GM12865 (cell line): ENCODE measurements at regions not wholly inside any gene's neighbourhood (a gene's known extent, or its start where the extent isn't known, plus 50 kb on each side); places are given as distances from the start of the nearest gene placed in this dataset.

ENCODE experiments used
- DNase-seq: peaks from one replicate; pipeline ENCODE4 v3.0.0; 2010; ENCODE audit warnings: low read depth
- H3K4me3 ChIP-seq: 2 replicates; pipeline ENCODE4 v1.5.1; 2011; ENCODE audit warnings: mild to moderate bottlenecking, low read depth, low read length, control low read depth
- TF ChIP-seq, protein P1 (sequence below): IDR thresholded peaks from 2 replicates; pipeline ENCODE4 v1.5.1; 2011; ENCODE audit warnings: low read length, control low read depth, low read depth, inconsistent platforms; ENCODE audit not compliant: insufficient read depth; ENCODE audit errors: missing control alignments

GRCh38 chr4:24330172-24330571 lies 254.2 kb downstream of the DHX15 start:
- TF ChIP-seq, protein P1, sequence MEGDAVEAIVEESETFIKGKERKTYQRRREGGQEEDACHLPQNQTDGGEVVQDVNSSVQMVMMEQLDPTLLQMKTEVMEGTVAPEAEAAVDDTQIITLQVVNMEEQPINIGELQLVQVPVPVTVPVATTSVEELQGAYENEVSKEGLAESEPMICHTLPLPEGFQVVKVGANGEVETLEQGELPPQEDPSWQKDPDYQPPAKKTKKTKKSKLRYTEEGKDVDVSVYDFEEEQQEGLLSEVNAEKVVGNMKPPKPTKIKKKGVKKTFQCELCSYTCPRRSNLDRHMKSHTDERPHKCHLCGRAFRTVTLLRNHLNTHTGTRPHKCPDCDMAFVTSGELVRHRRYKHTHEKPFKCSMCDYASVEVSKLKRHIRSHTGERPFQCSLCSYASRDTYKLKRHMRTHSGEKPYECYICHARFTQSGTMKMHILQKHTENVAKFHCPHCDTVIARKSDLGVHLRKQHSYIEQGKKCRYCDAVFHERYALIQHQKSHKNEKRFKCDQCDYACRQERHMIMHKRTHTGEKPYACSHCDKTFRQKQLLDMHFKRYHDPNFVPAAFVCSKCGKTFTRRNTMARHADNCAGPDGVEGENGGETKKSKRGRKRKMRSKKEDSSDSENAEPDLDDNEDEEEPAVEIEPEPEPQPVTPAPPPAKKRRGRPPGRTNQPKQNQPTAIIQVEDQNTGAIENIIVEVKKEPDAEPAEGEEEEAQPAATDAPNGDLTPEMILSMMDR = no peak
- no peak overlapping the region for H3K4me3 ChIP-seq
- DNase-seq = no peak

GRCh38 chr4:24328711-24329110 lies 255.6 kb downstream of the DHX15 start:
- no peak overlapping the region for H3K4me3 ChIP-seq
- no peak for DNase-seq
- TF ChIP-seq, protein P1 = no peak

GRCh38 chr4:24328310-24328709 lies 256.0 kb downstream of the DHX15 start:
- DNase-seq = no peak
- TF ChIP-seq, protein P1 = no peak
- no peak overlapping the region for H3K4me3 ChIP-seq

- TF ChIP-seq, protein P1 = no peak
- no peak overlapping the region for H3K4me3 ChIP-seq
- no peak for DNase-seq
Observed at GRCh38 chr4:24322995-24323394, 261.4 kb downstream of the DHX15 start.

- no peak for DNase-seq
- H3K4me3 ChIP-seq = no peak overlapping the region
- TF ChIP-seq, protein P1 = no peak
Observed at GRCh38 chr4:24322511-24322910, 261.8 kb downstream of the DHX15 start.

- H3K4me3 ChIP-seq = no peak overlapping the region
- TF ChIP-seq, protein P1 = no peak
- DNase-seq = no peak
Observed at GRCh38 chr4:24321616-24322015, 262.7 kb downstream of the DHX15 start.

DNA sequence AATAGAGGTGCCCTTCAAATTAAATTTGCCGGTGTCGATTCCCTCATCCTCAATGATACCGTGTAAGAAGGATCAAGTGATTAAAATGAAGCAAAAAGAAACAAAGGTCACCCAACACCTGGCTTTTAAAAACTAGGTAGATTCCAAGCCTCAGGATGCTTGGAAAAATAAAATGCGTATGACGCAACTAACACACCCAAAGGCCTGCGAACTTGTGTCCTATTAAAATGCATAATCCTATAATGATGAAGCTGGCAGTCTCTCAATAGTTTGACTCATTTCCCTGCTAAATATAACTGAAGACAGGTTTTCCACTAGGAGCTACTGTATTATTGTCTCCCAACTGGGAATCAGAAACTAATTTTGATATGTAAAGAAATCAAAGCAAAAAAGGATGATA lies 263.2 kb downstream of the DHX15 start:
- no peak overlapping the region for H3K4me3 ChIP-seq
- TF ChIP-seq, protein P1 = no peak
- DNase-seq = no peak
